ENCODE measurements at regions not wholly inside any gene's neighbourhood (a gene's known extent, or its start where the extent isn't known, plus 50 kb on each side); places are given as distances from the start of the nearest gene placed in this dataset.

GRCh38 chr6:138563231-138563630, 63.9 kb upstream of the NHSL1 start (continued):
- TF ChIP-seq FOXP4 (CRISPR knock-in tag; IDR thresholded peaks at IDR 0.05) = no peak
- TF ChIP-seq, protein P1, sequence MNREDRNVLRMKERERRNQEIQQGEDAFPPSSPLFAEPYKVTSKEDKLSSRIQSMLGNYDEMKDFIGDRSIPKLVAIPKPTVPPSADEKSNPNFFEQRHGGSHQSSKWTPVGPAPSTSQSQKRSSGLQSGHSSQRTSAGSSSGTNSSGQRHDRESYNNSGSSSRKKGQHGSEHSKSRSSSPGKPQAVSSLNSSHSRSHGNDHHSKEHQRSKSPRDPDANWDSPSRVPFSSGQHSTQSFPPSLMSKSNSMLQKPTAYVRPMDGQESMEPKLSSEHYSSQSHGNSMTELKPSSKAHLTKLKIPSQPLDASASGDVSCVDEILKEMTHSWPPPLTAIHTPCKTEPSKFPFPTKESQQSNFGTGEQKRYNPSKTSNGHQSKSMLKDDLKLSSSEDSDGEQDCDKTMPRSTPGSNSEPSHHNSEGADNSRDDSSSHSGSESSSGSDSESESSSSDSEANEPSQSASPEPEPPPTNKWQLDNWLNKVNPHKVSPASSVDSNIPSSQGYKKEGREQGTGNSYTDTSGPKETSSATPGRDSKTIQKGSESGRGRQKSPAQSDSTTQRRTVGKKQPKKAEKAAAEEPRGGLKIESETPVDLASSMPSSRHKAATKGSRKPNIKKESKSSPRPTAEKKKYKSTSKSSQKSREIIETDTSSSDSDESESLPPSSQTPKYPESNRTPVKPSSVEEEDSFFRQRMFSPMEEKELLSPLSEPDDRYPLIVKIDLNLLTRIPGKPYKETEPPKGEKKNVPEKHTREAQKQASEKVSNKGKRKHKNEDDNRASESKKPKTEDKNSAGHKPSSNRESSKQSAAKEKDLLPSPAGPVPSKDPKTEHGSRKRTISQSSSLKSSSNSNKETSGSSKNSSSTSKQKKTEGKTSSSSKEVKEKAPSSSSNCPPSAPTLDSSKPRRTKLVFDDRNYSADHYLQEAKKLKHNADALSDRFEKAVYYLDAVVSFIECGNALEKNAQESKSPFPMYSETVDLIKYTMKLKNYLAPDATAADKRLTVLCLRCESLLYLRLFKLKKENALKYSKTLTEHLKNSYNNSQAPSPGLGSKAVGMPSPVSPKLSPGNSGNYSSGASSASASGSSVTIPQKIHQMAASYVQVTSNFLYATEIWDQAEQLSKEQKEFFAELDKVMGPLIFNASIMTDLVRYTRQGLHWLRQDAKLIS (CRISPR knock-in tag; IDR thresholded peaks at IDR 0.05; ENCODE audit: borderline replicate concordance) = no peak
- TF ChIP-seq, protein P2, sequence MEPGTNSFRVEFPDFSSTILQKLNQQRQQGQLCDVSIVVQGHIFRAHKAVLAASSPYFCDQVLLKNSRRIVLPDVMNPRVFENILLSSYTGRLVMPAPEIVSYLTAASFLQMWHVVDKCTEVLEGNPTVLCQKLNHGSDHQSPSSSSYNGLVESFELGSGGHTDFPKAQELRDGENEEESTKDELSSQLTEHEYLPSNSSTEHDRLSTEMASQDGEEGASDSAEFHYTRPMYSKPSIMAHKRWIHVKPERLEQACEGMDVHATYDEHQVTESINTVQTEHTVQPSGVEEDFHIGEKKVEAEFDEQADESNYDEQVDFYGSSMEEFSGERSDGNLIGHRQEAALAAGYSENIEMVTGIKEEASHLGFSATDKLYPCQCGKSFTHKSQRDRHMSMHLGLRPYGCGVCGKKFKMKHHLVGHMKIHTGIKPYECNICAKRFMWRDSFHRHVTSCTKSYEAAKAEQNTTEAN (CRISPR knock-in tag; IDR thresholded peaks at IDR 0.05) = no peak
- TF ChIP-seq, protein P3, sequence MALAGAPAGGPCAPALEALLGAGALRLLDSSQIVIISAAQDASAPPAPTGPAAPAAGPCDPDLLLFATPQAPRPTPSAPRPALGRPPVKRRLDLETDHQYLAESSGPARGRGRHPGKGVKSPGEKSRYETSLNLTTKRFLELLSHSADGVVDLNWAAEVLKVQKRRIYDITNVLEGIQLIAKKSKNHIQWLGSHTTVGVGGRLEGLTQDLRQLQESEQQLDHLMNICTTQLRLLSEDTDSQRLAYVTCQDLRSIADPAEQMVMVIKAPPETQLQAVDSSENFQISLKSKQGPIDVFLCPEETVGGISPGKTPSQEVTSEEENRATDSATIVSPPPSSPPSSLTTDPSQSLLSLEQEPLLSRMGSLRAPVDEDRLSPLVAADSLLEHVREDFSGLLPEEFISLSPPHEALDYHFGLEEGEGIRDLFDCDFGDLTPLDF (CRISPR knock-in tag; IDR thresholded peaks at IDR 0.05) = no peak
- TF ChIP-seq GRHL2 (CRISPR knock-in tag; IDR thresholded peaks at IDR 0.05; ENCODE audit: insufficient replicate concordance, severe bottlenecking) = no peak

GRCh38 chr6:138563650-138564049, 64.4 kb upstream of the NHSL1 start:
- CTCF ChIA-PET = interaction anchor here (0.6 to 1.9 kb wide), 2 partner anchors 34 to 46 kb away, joined by 3 to 5 read pairs; no protein-coding TSS in a partner anchor
- Mint-ChIP-seq H3K27ac (no peak overlapping the region), H3K4me1 (peaks cover 30% of the 10 kb centered on the region), H3K27me3 (ENCODE audit: low read depth) (no peaks in the 10 kb centered on the region), H3K4me3 (no peak overlapping the region), H3K9me3 (no peaks in the 10 kb centered on the region), H3K36me3 (no peaks in the 10 kb centered on the region)
- DNase-seq (ENCODE audit: low spot score) (no peak), ATAC-seq (peak; percentile 80)
- TF ChIP-seq, protein P4, sequence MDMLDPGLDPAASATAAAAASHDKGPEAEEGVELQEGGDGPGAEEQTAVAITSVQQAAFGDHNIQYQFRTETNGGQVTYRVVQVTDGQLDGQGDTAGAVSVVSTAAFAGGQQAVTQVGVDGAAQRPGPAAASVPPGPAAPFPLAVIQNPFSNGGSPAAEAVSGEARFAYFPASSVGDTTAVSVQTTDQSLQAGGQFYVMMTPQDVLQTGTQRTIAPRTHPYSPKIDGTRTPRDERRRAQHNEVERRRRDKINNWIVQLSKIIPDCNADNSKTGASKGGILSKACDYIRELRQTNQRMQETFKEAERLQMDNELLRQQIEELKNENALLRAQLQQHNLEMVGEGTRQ (CRISPR knock-in tag; IDR thresholded peaks at IDR 0.05) = peak; percentile 52
- TF ChIP-seq JUN (CRISPR knock-in tag; IDR thresholded peaks at IDR 0.05) = no peak
- TF ChIP-seq NR1H2 (CRISPR knock-in tag; IDR thresholded peaks at IDR 0.05) = no peak
- POLR2A ChIA-PET = interaction anchor here (1.2 kb wide), 1 partner anchor 9 kb away, joined by 3 read pairs; no protein-coding TSS in a partner anchor

DNA sequence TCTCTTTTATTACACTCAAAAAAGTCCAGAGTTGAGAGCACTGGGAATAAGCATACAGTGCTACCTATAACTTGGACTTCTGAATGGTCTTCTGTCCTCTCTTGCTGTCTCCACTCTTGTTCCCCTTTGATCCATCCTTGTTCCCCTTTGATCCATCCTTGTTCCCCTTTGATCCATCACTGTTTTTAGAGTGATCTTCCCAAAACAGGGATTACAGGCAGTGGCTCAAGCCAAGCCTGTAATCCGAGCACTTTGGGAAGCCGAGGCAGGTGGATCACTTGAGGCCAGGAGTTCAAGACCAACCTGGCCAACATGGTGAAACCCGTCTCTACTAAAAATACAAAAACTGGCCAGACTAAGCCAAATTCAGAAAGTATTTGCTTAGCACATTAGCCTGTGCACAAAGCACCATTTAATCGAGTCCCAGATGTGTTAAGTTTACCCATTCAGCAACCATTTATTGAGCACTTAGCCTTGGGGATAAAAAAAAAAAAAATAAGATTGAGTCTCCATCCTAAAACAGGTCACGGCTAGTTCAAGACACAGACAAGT, 65.0 kb upstream of the NHSL1 start:
- ATAC-seq (no peak), DNase-seq (ENCODE audit: low spot score) (no peak)
- H3K27me3 Mint-ChIP-seq (ENCODE audit: low read depth) = no peaks in the 10 kb centered on the region
- no peak overlapping the region for H3K4me3 Mint-ChIP-seq
- H3K36me3 Mint-ChIP-seq = no peaks in the 10 kb centered on the region
- H3K27ac Mint-ChIP-seq = peak overlapping the region; percentile 26; the same call in 1 of the 2 replicates
- no peaks in the 10 kb centered on the region for H3K9me3 Mint-ChIP-seq
- peaks cover 27% of the 10 kb centered on the region for H3K4me1 Mint-ChIP-seq
- ChIA-PET POLR2A (interaction anchor here (1.2 kb wide), 1 partner anchor 8 kb away, joined by 3 read pairs; no protein-coding TSS in a partner anchor), CTCF (interaction anchor here (1.9 kb wide), 1 partner anchor 46 kb away, joined by 5 read pairs; no protein-coding TSS in a partner anchor)
- TF ChIP-seq TP53 (CRISPR knock-in tag; IDR thresholded peaks at IDR 0.05) (no peak), CBFB (CRISPR knock-in tag; IDR thresholded peaks at IDR 0.05; ENCODE audit: low read depth) (no peak), ZNF416 (CRISPR knock-in tag; IDR thresholded peaks at IDR 0.05) (no peak), RORB (CRISPR knock-in tag; IDR thresholded peaks at IDR 0.05) (no peak), ATF1 (CRISPR knock-in tag; IDR thresholded peaks at IDR 0.05) (no peak), NFYB (CRISPR knock-in tag; conservative IDR thresholded peaks at IDR 0.05; ENCODE audit: low read depth) (no peak), NR2C2 (CRISPR knock-in tag; IDR thresholded peaks at IDR 0.05) (no peak), ETV6 (CRISPR knock-in tag; IDR thresholded peaks at IDR 0.05) (no peak), ZNF423 (CRISPR knock-in tag; IDR thresholded peaks at IDR 0.05) (no peak), ZMAT4 (CRISPR knock-in tag; IDR thresholded peaks at IDR 0.05) (no peak), ZNF671 (CRISPR knock-in tag; IDR thresholded peaks at IDR 0.05) (no peak)
- TF ChIP-seq, protein P5, sequence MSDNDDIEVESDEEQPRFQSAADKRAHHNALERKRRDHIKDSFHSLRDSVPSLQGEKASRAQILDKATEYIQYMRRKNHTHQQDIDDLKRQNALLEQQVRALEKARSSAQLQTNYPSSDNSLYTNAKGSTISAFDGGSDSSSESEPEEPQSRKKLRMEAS (CRISPR knock-in tag; IDR thresholded peaks at IDR 0.05) = no peak
- TF ChIP-seq, protein P3 (CRISPR knock-in tag; IDR thresholded peaks at IDR 0.05) = no peak
- TF ChIP-seq, protein P2 (CRISPR knock-in tag; IDR thresholded peaks at IDR 0.05) = no peak

Data from WTC11 (cell line).